ENCODE measurements at regions not wholly inside any gene's neighbourhood (a gene's known extent, or its start where the extent isn't known, plus 50 kb on each side); places are given as distances from the start of the nearest gene placed in this dataset.
"Not testable (repeated sequence)": the region's sequence is repeated elsewhere in the genome, so short reads cannot be mapped to it uniquely, and the experiment has no call there.

- ChIA-PET POLR2A (no interaction called here), CTCF (no interaction called here)
- Histone ChIP-seq H3K4me1 (peaks cover 8% of the 10 kb centered on the region; the same call in 2 of the 3 replicates), H3K9me3 (no peaks in the 10 kb centered on the region), H3K27ac (no peak overlapping the region), H3K4me2 (0 out of 3 replicates have a peak overlapping the region, but pooled peaks have one; percentile 17), H3K4me3 (no peak overlapping the region)
- DNase-seq (ENCODE audit: low read depth in 1 of 2, low spot score in 1 of 2) (peak; percentile 10 to 20), FAIRE-seq (no peak), ATAC-seq (peak; percentile 91)
- 14% methylated on average over 2 of the region's 2 CpGs for WGBS (ENCODE audit: missing lambda C conversion rate)
- TF ChIP-seq SMC3 (IDR thresholded peaks at IDR 0.05) (no peak), CEBPB (IDR thresholded peaks at IDR 0.05) (0 out of 4 replicates have a peak, but pooled peaks of 1 of the 2 experiments have one; percentile 32), MAFK (IDR thresholded peaks at IDR 0.05; ENCODE audit: partially characterized antibody) (peak; percentile 41)
Measured at GRCh38 chr5:163350083-163350482, 87.3 kb upstream of the CCNG1 start.

- WGBS (ENCODE audit: missing lambda C conversion rate) = 44% methylated on average over 1 of the region's 1 CpG
- H3K4me1 ChIP-seq = peaks cover 8% of the 10 kb centered on the region; the same call in 2 of the 3 replicates
- FAIRE-seq = no peak
- ChIA-PET CTCF (interaction anchor here (0.8 kb wide), 1 partner anchor 56 kb away, joined by 3 read pairs; no protein-coding TSS in a partner anchor), POLR2A (no interaction called here)
- TF ChIP-seq EHMT2 (IDR thresholded peaks at IDR 0.05; ENCODE audit: low read depth) (no peak), FOXS1 (CRISPR knock-in tag; IDR thresholded peaks at IDR 0.05) (no peak), ZFP36 (IDR thresholded peaks at IDR 0.05; ENCODE audit: borderline replicate concordance, partially characterized antibody) (no peak), BHLHE40 (IDR thresholded peaks at IDR 0.05; ENCODE audit: low read depth, low read length) (no peak), EP300 (IDR thresholded peaks at IDR 0.05) (no peak), KDM1A (IDR thresholded peaks at IDR 0.05; ENCODE audit: low read depth) (no peak)
- TF ChIP-seq, protein P1, sequence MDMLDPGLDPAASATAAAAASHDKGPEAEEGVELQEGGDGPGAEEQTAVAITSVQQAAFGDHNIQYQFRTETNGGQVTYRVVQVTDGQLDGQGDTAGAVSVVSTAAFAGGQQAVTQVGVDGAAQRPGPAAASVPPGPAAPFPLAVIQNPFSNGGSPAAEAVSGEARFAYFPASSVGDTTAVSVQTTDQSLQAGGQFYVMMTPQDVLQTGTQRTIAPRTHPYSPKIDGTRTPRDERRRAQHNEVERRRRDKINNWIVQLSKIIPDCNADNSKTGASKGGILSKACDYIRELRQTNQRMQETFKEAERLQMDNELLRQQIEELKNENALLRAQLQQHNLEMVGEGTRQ (IDR thresholded peaks at IDR 0.05) = no peak
- TF ChIP-seq, protein P2, sequence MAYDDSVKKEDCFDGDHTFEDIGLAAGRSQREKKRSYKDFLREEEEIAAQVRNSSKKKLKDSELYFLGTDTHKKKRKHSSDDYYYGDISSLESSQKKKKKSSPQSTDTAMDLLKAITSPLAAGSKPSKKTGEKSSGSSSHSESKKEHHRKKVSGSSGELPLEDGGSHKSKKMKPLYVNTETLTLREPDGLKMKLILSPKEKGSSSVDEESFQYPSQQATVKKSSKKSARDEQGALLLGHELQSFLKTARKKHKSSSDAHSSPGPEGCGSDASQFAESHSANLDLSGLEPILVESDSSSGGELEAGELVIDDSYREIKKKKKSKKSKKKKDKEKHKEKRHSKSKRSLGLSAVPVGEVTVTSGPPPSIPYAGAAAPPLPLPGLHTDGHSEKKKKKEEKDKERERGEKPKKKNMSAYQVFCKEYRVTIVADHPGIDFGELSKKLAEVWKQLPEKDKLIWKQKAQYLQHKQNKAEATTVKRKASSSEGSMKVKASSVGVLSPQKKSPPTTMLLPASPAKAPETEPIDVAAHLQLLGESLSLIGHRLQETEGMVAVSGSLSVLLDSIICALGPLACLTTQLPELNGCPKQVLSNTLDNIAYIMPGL (CRISPR knock-in tag; IDR thresholded peaks at IDR 0.05; ENCODE audit: borderline replicate concordance) = no peak
- H3K27ac ChIP-seq = no peak overlapping the region
- no peak for ATAC-seq
- no peak overlapping the region for H3K4me3 ChIP-seq
- no peaks in the 10 kb centered on the region for H3K9me3 ChIP-seq
- no peak for DNase-seq (ENCODE audit: low read depth in 1 of 2, low spot score in 1 of 2)
- H3K4me2 ChIP-seq = no peak overlapping the region
Measured at GRCh38 chr5:163352531-163352930, 84.9 kb upstream of the CCNG1 start.

- ATAC-seq; H3K4me1 ChIP-seq; FAIRE-seq; H3K4me2 ChIP-seq; H3K4me3 ChIP-seq; H3K9me3 ChIP-seq; H3K27ac ChIP-seq; DNase-seq (ENCODE audit: low read depth in 1 of 2, low spot score in 1 of 2); POLR2A ChIA-PET: not testable (repeated sequence)
- CTCF ChIA-PET = interaction anchor here (4.4 kb wide), 1 partner anchor 9 kb away, joined by 21 read pairs; no protein-coding TSS in a partner anchor
- WGBS (ENCODE audit: missing lambda C conversion rate) = 69% methylated on average over 5 of the region's 21 CpGs
Measured at GRCh38 chr5:163355811-163356210, 81.6 kb upstream of the CCNG1 start.

DNA sequence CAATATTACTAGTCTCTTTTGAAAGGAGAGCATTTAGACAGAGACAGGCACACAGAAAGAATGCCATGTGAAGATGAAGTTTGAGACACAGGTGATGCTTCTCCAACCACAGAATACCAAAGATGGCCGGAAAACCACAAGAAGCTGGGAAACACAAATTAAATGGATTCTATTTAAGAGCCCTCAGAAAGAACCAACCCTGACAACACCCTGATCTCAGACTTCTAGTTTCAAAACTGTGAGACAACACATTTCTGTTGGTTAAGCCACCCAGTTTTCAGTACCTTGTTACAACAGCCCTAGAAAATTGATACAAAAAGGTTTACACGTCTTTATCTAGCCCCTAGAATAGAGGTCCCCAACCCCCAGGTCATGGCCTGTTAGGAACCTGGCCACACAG lies 79.8 kb upstream of the CCNG1 start:
- 0 out of 3 replicates have a peak, but pooled peaks cover under 1% of the 10 kb centered on the region for H3K4me1 ChIP-seq
- ATAC-seq = no peak
- ChIA-PET POLR2A (no interaction called here), CTCF (interaction anchor here (4.4 kb wide), 1 partner anchor 10 kb away, joined by 21 read pairs; no protein-coding TSS in a partner anchor)
- FAIRE-seq = no peak
- no peak for DNase-seq (ENCODE audit: low read depth in 1 of 2, low spot score in 1 of 2)
- H3K4me3 ChIP-seq = no peak overlapping the region
- H3K9me3 ChIP-seq = no peaks in the 10 kb centered on the region
- WGBS (ENCODE audit: missing lambda C conversion rate) = 47% methylated on average over 2 of the region's 2 CpGs
- H3K4me2 ChIP-seq = no peak overlapping the region
- H3K27ac ChIP-seq = no peak overlapping the region
- TF ChIP-seq REST (IDR thresholded peaks at IDR 0.05) (no peak), MAZ (IDR thresholded peaks at IDR 0.05; ENCODE audit: borderline replicate concordance, low read depth, low read length) (no peak), KDM1A (IDR thresholded peaks at IDR 0.05; ENCODE audit: low read depth) (no peak), ESRRA (IDR thresholded peaks at IDR 0.05; ENCODE audit: borderline replicate concordance, low read length) (no peak), CTCF (IDR thresholded peaks at IDR 0.05) (no peak), CBX8 (IDR thresholded peaks at IDR 0.05) (no peak), ZSCAN20 (CRISPR knock-in tag; IDR thresholded peaks at IDR 0.05) (no peak), NFE2L2 (conservative IDR thresholded peaks at IDR 0.05; ENCODE audit: low read length) (no peak), SREBF2 (IDR thresholded peaks at IDR 0.05) (no peak), ZC3H11A (IDR thresholded peaks at IDR 0.05) (no peak), GATA3 (IDR thresholded peaks at IDR 0.05; ENCODE audit: borderline replicate concordance) (no peak)
- TF ChIP-seq, protein P2 (CRISPR knock-in tag; IDR thresholded peaks at IDR 0.05; ENCODE audit: borderline replicate concordance) = no peak
